NCI-H82 treated with DMSO at 0.1 percent for 48 hours (cell line): ENCODE measurements at regions not wholly inside any gene's neighbourhood (a gene's known extent, or its start where the extent isn't known, plus 50 kb on each side); places are given as distances from the start of the nearest gene placed in this dataset.
"Not testable (repeated sequence)": the region's sequence is repeated elsewhere in the genome, so short reads cannot be mapped to it uniquely, and the experiment has no call there.

ENCODE experiments used
- DNase-seq: peaks from one replicate; lab custom pipeline; 2025; ENCODE audit not compliant: unreplicated experiment; lab: John Stamatoyannopoulos, UW

DNA sequence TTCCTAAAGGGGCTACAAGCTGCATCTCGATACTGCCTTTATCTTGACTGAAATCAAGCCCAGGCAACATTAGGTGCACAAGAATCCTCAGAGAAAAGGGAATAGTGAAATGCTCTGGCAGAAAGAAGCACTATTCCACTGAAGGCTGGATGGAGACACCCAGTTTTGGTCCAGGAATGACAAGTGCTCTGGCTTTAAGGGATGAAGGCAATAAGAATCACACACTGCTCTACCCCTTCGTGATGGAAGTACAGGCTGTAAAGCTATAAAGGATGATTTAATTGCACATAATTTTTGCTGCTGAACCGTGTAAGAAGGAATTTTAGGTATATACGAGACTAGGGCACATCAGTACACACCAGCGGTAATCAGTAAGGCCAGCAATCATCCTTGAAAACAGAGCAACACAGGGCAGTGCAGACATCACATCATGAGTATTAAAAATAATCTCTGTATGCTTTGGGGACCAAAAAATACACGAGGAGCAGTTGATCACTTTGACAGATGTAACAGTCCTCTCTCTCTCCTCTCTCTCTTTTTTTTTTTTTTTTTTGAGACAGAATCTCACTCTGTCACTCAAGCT lies 414.6 kb upstream of the TBL1XR1 start:
- DNase-seq = no peak

- no peak for DNase-seq
Observed at GRCh38 chr3:177613901-177614300, 416.6 kb upstream of the TBL1XR1 start.

- DNase-seq = no peak
Observed at GRCh38 chr3:177615015-177615414, 417.7 kb upstream of the TBL1XR1 start.

- no peak for DNase-seq
Observed at GRCh38 chr3:177618873-177619733, 421.8 kb upstream of the TBL1XR1 start.

- no peak for DNase-seq
Observed at GRCh38 chr3:177620073-177620472, 422.8 kb upstream of the TBL1XR1 start.

- no peak for DNase-seq
Observed at GRCh38 chr3:177622520-177622919, 425.2 kb upstream of the TBL1XR1 start.

DNA sequence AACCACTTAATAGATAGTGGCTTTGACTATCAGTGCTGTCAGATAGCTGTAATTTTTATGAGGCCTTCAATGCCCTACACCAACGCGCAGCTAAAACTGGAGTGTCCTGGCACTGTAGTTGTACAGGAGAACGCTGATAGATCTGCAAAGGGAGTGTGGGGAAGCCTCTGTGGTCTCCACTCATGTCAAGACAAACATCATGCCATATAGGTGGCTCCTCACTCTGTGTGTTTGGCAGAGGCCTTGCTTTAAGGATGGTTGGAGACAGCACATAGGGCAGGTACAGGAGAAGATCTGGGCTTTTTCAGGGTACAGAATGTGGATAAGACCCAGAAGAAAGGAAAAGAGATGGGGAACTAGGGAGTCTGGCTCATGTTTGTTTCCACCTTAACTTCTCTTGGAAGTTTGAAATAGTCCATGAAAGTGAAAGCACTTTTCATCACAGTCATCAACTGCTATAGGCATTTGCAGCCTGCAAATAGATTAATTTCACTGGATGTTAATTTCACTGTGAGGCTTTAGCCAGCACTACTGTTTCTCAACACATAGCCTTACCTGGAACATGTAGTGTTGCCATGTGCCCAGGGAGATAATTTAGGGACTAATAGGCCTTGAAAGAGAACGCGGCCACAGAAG lies 425.8 kb upstream of the TBL1XR1 start:
- no peak for DNase-seq

DNA sequence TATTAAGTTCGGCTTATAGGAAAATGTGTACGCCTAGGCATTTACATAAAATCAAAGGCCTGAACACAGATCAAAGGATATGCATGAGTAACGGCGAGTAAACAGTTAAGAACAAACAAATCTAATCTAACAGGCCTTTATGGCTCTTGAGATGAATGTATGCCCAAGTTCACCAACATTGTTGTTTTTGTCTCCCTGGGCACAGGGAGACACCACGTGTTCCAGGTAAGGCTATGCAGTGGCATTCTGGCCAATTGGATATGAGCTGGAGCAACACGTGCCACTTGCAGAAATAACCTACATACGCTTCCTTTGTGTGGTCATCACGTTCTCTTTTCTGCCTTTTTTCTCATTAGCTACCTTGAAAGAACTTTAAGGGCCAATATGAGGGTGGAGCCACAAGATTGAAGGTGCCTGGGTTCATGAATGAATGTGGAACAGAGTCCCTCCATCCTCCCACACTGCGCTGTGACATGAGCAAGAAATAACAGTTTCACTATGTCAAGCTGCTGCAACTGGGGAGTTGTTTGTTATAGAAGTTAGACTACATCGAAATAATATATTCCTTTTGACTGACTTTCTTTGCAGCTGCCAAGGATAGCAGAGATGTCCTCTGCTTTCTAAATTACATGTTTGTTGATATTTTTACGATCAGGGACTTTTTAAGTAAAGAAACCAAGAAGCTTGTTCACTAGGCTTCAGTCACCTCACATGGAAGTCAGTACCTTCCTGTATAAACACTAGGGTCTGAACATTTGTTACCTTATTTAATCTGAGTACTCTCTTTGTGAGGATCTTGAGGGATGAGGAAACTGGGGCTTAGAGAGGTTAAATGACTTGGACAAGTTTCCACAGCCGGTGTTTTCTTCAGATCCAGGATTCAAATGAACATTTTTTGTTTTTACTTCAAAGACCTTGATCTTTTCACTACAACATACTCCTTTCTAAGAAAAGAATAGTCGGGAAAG lies 427.5 kb upstream of the TBL1XR1 start:
- no peak for DNase-seq

- DNase-seq = peak; percentile 56
Observed at GRCh38 chr3:177626045-177626444, 428.8 kb upstream of the TBL1XR1 start.

DNA sequence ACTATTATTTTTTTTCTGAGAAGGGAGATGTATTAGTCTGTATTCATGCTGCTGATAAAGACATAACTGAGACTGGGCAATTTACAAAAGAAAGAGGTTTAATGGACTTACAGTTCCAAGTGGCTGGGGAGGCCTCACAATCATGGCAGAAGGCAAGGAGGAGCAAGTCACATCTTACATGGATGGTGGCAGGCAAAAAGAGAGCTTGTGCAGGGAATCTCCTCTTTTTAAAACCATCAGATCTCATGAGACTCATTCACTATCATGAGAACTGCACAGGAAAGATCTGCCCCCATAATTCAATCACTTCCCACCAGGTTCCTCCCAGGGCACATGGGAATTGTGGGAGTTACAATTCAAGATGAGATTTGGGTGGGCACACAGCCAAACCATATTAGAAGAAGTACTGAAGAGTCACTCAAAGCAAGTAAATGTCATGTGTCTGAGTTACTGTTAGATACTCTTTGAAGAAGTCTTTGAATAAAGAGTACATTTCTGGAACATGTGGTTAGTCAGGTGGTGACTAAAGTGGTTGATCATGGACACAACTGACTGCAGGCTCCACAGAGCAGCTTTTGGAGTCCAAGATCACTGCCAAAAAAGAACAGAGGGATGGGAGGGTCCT lies 430.9 kb upstream of the TBL1XR1 start:
- not testable (repeated sequence) for DNase-seq

DNA sequence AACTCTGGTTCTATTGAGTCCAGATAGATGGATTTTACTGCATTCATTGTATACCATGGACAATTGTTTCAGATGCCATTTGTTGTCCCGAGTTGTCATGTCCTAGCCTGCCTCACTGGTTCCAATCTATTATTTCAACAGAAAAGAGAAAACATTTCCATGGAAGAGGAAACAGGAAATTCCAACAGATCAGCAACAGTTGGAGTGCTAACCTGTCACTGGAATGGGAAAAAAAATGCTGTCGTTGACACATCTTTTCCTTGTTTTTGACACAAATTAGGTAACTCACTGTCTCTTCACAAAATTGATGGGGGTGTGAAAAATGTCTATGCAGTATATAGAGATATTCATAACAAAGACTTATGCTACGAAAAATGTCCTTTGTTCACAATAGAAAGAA lies 432.0 kb upstream of the TBL1XR1 start:
- no peak for DNase-seq

DNA sequence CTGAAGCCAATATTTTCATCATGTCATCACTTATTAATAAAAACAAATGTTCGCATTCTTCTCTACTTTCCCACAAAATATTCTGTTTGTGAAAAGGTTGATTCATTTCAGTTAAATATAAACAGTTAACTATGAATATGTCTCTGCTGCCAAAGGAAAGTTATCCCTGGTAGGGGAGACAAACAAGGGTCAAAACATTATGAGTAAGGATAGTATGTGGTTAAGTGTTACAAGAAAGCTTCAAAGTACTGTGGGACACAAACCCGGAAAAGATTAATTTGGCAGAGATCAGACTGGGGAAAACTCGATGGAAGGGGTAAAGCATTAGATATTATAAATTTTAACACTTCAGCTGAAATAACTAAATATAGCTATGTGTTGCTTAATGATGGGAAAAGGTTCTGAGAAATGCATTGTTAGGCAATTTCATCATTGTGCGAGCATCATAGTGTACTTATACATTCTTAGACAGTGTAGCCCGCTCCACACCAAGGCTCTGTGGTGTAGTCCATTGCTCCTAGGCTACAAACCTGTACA lies 436.5 kb upstream of the TBL1XR1 start:
- no peak for DNase-seq

- not testable (repeated sequence) for DNase-seq
Observed at GRCh38 chr3:177635601-177636106, 438.4 kb upstream of the TBL1XR1 start.

DNA sequence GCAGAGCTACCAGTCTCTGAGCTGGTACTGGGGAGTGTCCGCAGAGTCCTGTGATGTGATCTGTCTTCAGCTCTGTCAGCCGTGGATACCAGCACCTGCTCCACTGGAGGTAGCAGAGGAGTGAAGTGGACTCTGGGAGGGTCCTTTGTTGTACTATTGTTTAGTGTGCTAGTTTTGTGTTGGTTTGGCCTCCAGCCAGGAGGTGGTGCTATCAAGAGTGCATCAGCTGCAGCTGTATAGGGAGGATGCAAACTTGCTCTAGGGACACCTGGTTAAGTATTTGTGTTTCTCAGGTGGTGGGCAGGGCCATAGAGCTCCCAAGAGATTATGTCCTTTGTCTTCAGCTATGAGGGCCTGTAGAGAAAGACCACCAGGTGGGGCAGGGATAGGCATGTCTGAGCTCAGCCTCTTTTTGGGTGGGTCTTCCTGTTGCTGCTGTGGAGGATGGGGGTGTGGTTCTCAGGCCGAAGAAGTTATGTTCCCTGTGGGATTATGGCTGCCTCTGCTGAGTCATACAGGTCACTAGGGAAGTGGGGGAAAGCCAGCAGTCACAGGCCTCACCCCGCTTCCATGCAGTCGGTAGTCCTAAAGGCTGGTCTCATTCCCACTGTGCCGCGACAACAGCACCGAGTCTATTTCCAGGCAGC lies 443.2 kb upstream of the TBL1XR1 start:
- no peak for DNase-seq

- no peak for DNase-seq
Observed at GRCh38 chr3:177641206-177641605, 443.9 kb upstream of the TBL1XR1 start.

- peak; percentile 88 for DNase-seq
Observed at GRCh38 chr3:177642042-177642803, 444.9 kb upstream of the TBL1XR1 start.

DNA sequence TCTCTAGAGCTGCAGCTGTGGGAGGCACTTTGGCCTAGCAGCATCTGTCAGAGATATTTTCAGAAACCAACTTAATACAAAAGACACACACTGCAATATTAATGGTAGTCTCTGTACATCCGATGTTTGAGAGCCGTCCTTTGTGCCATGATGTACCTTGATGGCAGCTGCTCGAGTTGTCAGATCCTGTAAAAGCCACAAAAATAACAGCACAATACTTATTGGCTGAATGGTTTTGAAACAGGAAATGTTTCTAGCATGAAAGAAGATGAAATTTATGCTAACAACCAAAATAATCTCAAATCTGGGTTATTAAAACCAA lies 445.5 kb upstream of the TBL1XR1 start:
- DNase-seq = no peak

GRCh38 chr3:177646749-177647148 lies 449.5 kb upstream of the TBL1XR1 start:
- no peak for DNase-seq

GRCh38 chr3:177647341-177647740 lies 450.1 kb upstream of the TBL1XR1 start:
- no peak for DNase-seq
